ENCODE measurements at regions not wholly inside any gene's neighbourhood (a gene's known extent, or its start where the extent isn't known, plus 50 kb on each side); places are given as distances from the start of the nearest gene placed in this dataset.

- FAIRE-seq, result no peak
Measured at GRCh38 chr5:167725264-167725663, 566.2 kb upstream of the WWC1 start.

DNA sequence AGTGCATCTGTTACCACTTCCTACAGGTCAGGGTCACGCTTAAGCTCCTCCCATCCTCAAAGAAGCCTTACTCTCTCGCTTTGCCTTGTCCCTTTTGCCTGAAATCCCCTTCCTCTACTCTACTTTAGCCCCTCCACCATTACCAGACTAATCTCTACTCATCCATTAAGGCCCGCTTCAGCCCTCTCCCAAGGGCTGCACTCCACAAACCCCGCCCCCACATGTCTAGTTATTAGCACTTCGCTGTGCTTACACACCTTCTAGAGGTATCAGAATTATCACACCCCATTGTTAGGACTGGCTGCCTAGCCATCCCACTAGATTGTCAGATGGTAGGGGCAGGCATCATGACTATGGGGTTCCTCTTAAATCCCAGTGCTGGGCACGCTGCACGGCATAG lies 565.7 kb upstream of the WWC1 start:
- intact Hi-C loops (cut with DNase I), result no loop called here
- Histone ChIP-seq H3K36me3 (no peaks in the 10 kb centered on the region), H3K4me1 (no peaks in the 10 kb centered on the region), H3K9me3 (no peaks in the 10 kb centered on the region), H3K27me3 (no peaks in the 10 kb centered on the region), H3K27ac (no peak overlapping the region), H3K4me3 (no peak overlapping the region)
- TF ChIP-seq CTCF (IDR thresholded peaks at IDR 0.05), result no peak
- FAIRE-seq (no peak), ATAC-seq (no peak), DNase-seq (no peak)
- WGBS, 2 donors, result 92 to 93% methylated on average over 7 of the region's 7 CpGs

More at GRCh38 chr5:167725264-167725663, 566.2 kb upstream of the WWC1 start:
- no peak for ATAC-seq
- Histone ChIP-seq H3K4me3 (no peak overlapping the region), H3K9me3 (no peaks in the 10 kb centered on the region), H3K36me3 (no peaks in the 10 kb centered on the region), H3K4me1 (no peaks in the 10 kb centered on the region), H3K27ac (no peak overlapping the region), H3K27me3 (no peaks in the 10 kb centered on the region)
- DNase-seq, result no peak
- intact Hi-C loops (cut with DNase I), result no loop called here
- WGBS, 2 donors, result 61 to 75% methylated on average over 2 of the region's 2 CpGs
- TF ChIP-seq CTCF (IDR thresholded peaks at IDR 0.05), result no peak

DNA sequence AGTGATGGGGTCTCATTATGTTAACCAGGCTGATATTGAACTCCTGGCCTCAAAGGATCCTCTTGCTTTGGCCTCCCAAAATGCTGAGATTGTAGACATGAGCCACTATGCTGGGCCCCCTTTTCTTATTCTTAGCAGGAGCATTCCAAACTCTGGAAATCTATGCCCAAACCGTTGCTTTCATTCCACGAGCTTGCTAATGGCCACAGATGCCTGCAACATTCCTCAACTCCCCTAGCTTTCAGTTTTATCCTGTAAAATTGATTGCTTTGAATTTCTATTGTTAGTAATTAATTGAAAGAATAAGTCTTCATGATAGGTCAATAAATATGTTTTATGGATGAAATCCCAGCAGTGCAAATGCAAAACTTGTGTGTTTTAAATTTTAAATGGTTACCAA lies 564.8 kb upstream of the WWC1 start:
- Histone ChIP-seq H3K36me3 (no peaks in the 10 kb centered on the region), H3K4me1 (no peaks in the 10 kb centered on the region), H3K9me3 (no peaks in the 10 kb centered on the region), H3K27ac (no peak overlapping the region), H3K4me3 (no peak overlapping the region), H3K27me3 (no peaks in the 10 kb centered on the region)
- 77 to 81% methylated on average over 2 of the region's 2 CpGs for WGBS, 2 donors
- DNase-seq (no peak), FAIRE-seq (no peak), ATAC-seq (no peak)
- intact Hi-C loops (cut with DNase I), result no loop called here
- no peak for TF ChIP-seq CTCF (IDR thresholded peaks at IDR 0.05)

- FAIRE-seq (no peak), DNase-seq (no peak)
- no peak overlapping the region for H3K4me3 ChIP-seq
Measured at GRCh38 chr5:167730121-167730520, 561.3 kb upstream of the WWC1 start.

GRCh38 chr5:167730656-167731055 lies 560.8 kb upstream of the WWC1 start:
- ATAC-seq (no peak), DNase-seq (no peak), FAIRE-seq (no peak)
- Histone ChIP-seq H3K36me3 (no peaks in the 10 kb centered on the region), H3K4me1 (no peaks in the 10 kb centered on the region), H3K9me3 (no peaks in the 10 kb centered on the region), H3K27ac (no peak overlapping the region), H3K27me3 (no peaks in the 10 kb centered on the region), H3K4me3 (no peak overlapping the region)
- WGBS, 2 donors, result 71 to 83% methylated on average over 2 of the region's 2 CpGs
- intact Hi-C loops (cut with DNase I), result no loop called here
- TF ChIP-seq CTCF (IDR thresholded peaks at IDR 0.05), result no peak

More at GRCh38 chr5:167730121-167730520, 561.3 kb upstream of the WWC1 start:
- no peaks in the 10 kb centered on the region for H3K4me1 ChIP-seq
- H3K36me3 ChIP-seq, result no peaks in the 10 kb centered on the region
- peak in 2 of 4 donors; percentile 11 to 20 for ATAC-seq
- no peaks in the 10 kb centered on the region for H3K9me3 ChIP-seq
- 76 to 83% methylated on average over 3 of the region's 3 CpGs for WGBS, 2 donors
- TF ChIP-seq CTCF (IDR thresholded peaks at IDR 0.05), result no peak
- intact Hi-C loops (cut with DNase I), result no loop called here
- no peaks in the 10 kb centered on the region for H3K27me3 ChIP-seq
- no peak overlapping the region for H3K27ac ChIP-seq

Data from pancreas (tissue), 10 donors.